IMR-90 (cell line): ENCODE measurements at regions not wholly inside any gene's neighbourhood (a gene's known extent, or its start where the extent isn't known, plus 50 kb on each side); places are given as distances from the start of the nearest gene placed in this dataset.

Source experiments
- ATAC-seq: fragments of 200-7000 bp; cut with Tn5 transposase; 2 replicates; pipeline ENCODE4 v1.9.1; 2020; ENCODE audit warnings: low read depth, mild to moderate bottlenecking, moderate library complexity
- BruUV-seq: library from RNA; stranded (reverse); fragments of 400-500 nt; replicated peaks from 2 replicates; lab custom pipeline; 2021; lab: Mats Ljungman, UMichigan
- CTCF ChIA-PET: fragments of 300-600 bp; formaldehyde crosslinking; extraction: SDS; loops from one replicate; lab custom pipeline; 2021; ENCODE audit warnings: antibody characterized with exemption; lab: Yijun Ruan, JAX
- POLR2A ChIA-PET: fragments of 300-600 bp; sonication (Branson Sonifier 250); formaldehyde crosslinking; loops from one replicate; lab custom pipeline; 2022; ENCODE audit warnings: antibody characterized with exemption; ENCODE audit not compliant: unreplicated experiment; lab: Charles Lee
- DNase-seq: peaks from one replicate; pipeline ENCODE4 v3.0.0; 2013
- H2AFZ ChIP-seq: replicated peaks from 2 replicates; pipeline ENCODE3; 2013; ENCODE audit warnings: low read length, mild to moderate bottlenecking; ENCODE audit not compliant: poor library complexity
- H2AK5ac ChIP-seq: 2 replicates; pipeline ENCODE4 v1.6.1; 2013; ENCODE audit warnings: low read depth, low read length, inconsistent platforms
- H2AK9ac ChIP-seq: replicated peaks from 2 replicates; pipeline ENCODE3; 2013; ENCODE audit warnings: mild to moderate bottlenecking, low read depth, low read length, moderate library complexity; ENCODE audit not compliant: poor library complexity
- H2BK120ac ChIP-seq: 2 replicates; pipeline ENCODE4 v1.6.1; 2013; ENCODE audit warnings: low read depth, low read length, inconsistent platforms
- H2BK15ac ChIP-seq: 3 replicates; pipeline ENCODE4 v1.6.1; 2013; ENCODE audit warnings: low read depth, low read length, inconsistent platforms
- H2BK20ac ChIP-seq: 2 replicates; pipeline ENCODE4 v1.6.1; 2013; ENCODE audit warnings: low read depth, mild to moderate bottlenecking, inconsistent platforms, low read length, moderate library complexity
- H2BK5ac ChIP-seq: 2 replicates; pipeline ENCODE4 v1.6.1; 2013; ENCODE audit warnings: mild to moderate bottlenecking, low read depth, low read length, inconsistent platforms; ENCODE audit not compliant: poor library complexity, severe bottlenecking
- H3K14ac ChIP-seq: replicated peaks from 2 replicates; pipeline ENCODE4 v1.6.1; 2013; ENCODE audit warnings: low read depth, low read length, inconsistent platforms
- H3K18ac ChIP-seq: 2 replicates; pipeline ENCODE4 v1.6.1; 2013; ENCODE audit warnings: low read depth, low read length, control low read depth
- H3K23ac ChIP-seq: 2 replicates; pipeline ENCODE4 v1.6.1; 2013; ENCODE audit warnings: low read depth, low read length, inconsistent platforms
- H3K27ac ChIP-seq: 2 replicates; pipeline ENCODE4 v1.5.1; 2013; ENCODE audit warnings: mild to moderate bottlenecking, control low read depth, low read length; ENCODE audit not compliant: insufficient read depth
- H3K27me3 ChIP-seq: 2 replicates; pipeline ENCODE4 v1.6.1; 2013; ENCODE audit warnings: low read length; ENCODE audit not compliant: control insufficient read depth, insufficient read depth
- H3K36me3 ChIP-seq: 2 replicates; pipeline ENCODE4 v1.6.1; 2013; ENCODE audit warnings: low read length, mixed read lengths; ENCODE audit not compliant: control insufficient read depth, insufficient read depth
- H3K4ac ChIP-seq: 2 replicates; pipeline ENCODE4 v1.6.1; 2013; ENCODE audit warnings: low read depth, low read length, inconsistent platforms
- H3K4me1 ChIP-seq: 2 replicates; pipeline ENCODE4 v1.6.1; 2013; ENCODE audit warnings: low read length, mixed read lengths; ENCODE audit not compliant: control insufficient read depth, insufficient read depth
- H3K4me2 ChIP-seq: 2 replicates; pipeline ENCODE4 v1.6.1; 2013; ENCODE audit warnings: low read depth, mild to moderate bottlenecking, control low read depth, low read length, moderate library complexity
- H3K4me3 ChIP-seq: 2 replicates; pipeline ENCODE4 v1.5.1; 2013; ENCODE audit warnings: low read depth, mild to moderate bottlenecking, control low read depth, low read length, moderate library complexity; ENCODE audit not compliant: insufficient read depth
- H3K56ac ChIP-seq: 2 replicates; pipeline ENCODE4 v1.6.1; 2013; ENCODE audit warnings: low read length, inconsistent platforms; ENCODE audit not compliant: insufficient read depth; ENCODE audit errors: extremely low read depth
- H3K79me1 ChIP-seq, 2 experiments: 2 replicates each; pipeline ENCODE4 v1.6.1; 2013; ENCODE audit warnings: low read length in 2 of 2, inconsistent platforms in 1 of 2, low read depth in 1 of 2
- H3K9ac ChIP-seq: 2 replicates; pipeline ENCODE4 v1.6.1; 2013; ENCODE audit warnings: low read depth, low read length, control low read depth
- H3K9me1 ChIP-seq: 2 replicates; pipeline ENCODE4 v1.6.1; 2013; ENCODE audit warnings: low read length, inconsistent platforms; ENCODE audit not compliant: insufficient read depth
- H3K9me3 ChIP-seq: 2 replicates; pipeline ENCODE4 v1.6.1; 2013; ENCODE audit warnings: low read length; ENCODE audit not compliant: control insufficient read depth, insufficient read depth
- H4K20me1 ChIP-seq: 2 replicates; pipeline ENCODE4 v1.6.1; 2013; ENCODE audit warnings: low read length, inconsistent platforms; ENCODE audit not compliant: insufficient read depth
- H4K5ac ChIP-seq: 2 replicates; pipeline ENCODE4 v1.6.1; 2013; ENCODE audit warnings: mild to moderate bottlenecking, low read depth, low read length, control low read depth
- H4K8ac ChIP-seq, 2 experiments: 2 replicates each; pipeline ENCODE4 v1.6.1; 2013; ENCODE audit warnings: low read depth in 2 of 2, low read length in 2 of 2, control low read depth in 1 of 2, inconsistent platforms in 1 of 2
- H4K91ac ChIP-seq: 2 replicates; pipeline ENCODE4 v1.6.1; 2013; ENCODE audit warnings: low read depth, low read length, inconsistent platforms; ENCODE audit not compliant: insufficient read depth
- BHLHE40 ChIP-seq: fragments of 150-350 bp; IDR thresholded peaks from 2 replicates; pipeline ENCODE4 v1.6.1; 2016; ENCODE audit warnings: mild to moderate bottlenecking, low read depth, low read length
- MAFK ChIP-seq: IDR thresholded peaks from 2 replicates; pipeline ENCODE4 v1.6.1; 2012; ENCODE audit warnings: low read depth, low read length, improper control_type of control experiment
- MAZ ChIP-seq: IDR thresholded peaks from 2 replicates; pipeline ENCODE4 v1.6.1; 2012; ENCODE audit warnings: low read depth, mild to moderate bottlenecking, low read length, improper control_type of control experiment, moderate library complexity, borderline replicate concordance
- RFX5 ChIP-seq: IDR thresholded peaks from 2 replicates; pipeline ENCODE4 v1.8.0; 2012; ENCODE audit warnings: low read depth, mild to moderate bottlenecking, low read length, moderate library complexity
- WGBS, 2 experiments: methylation state at CpG; one replicate each; pipeline versions ENCODE4 v1.1.5 to v1.1.7; 2013; ENCODE audit warnings: missing lambda C conversion rate in 2 of 2; ENCODE audit not compliant: insufficient read length in 1 of 2; ENCODE audit errors: extremely low coverage in 2 of 2; 5-methylcytosine and 5-hydroxymethylcytosine counted together
- dilution Hi-C: fragments of 300-500 bp; cut with HindIII; formaldehyde crosslinking; loops from one replicate; pipeline ENCODE4 v1.14.3; 2018; ENCODE audit warnings: low sequenced_read_pairs; ENCODE audit not compliant: unreplicated experiment
- in situ Hi-C: fragments of 300-500 bp; cut with MboI; formaldehyde crosslinking; loops from 3 replicates; pipeline ENCODE4 v1.14.3; 2019; ENCODE audit warnings: low sequenced_read_pairs, inconsistent platforms, mixed read lengths
- intact Hi-C: fragments of 100-400 bp; cut with micrococcal nuclease; formaldehyde crosslinking; loops from 2 replicates; pipeline ENCODE4 v1.10.0; 2022
- TF ChIP-seq, protein P1 (sequence below): fragments of 150-350 bp; IDR thresholded peaks from 2 replicates; pipeline ENCODE4 v1.6.1; 2017; ENCODE audit warnings: mild to moderate bottlenecking, antibody characterized with exemption, low read length, low read depth

DNA sequence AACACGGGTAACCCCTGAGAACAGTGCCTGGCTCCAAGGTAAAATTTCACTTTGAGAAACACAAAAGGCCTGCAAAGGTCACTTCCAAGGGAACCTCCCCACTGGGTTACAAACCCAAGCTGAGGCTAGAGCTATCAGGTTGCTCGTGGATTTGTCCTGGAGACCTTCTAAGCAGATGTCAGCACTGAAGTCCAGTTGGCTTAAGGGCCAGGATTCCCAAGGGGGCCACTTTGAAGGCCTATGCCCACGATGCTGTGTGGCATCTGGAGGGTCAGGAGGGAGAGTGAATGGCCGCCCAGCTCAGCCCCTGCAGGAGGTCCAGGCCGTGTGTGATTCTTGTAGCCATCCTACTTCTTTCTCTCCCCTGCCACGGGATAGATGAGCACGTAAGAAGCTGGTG lies 100.2 kb upstream of the FSTL4 start:
- DNase-seq: no peak
- no peak overlapping the region for H2AK9ac ChIP-seq
- no peak overlapping the region for H4K5ac ChIP-seq
- H3K27ac ChIP-seq: no peak overlapping the region
- no peak for TF ChIP-seq BHLHE40
- TF ChIP-seq, protein P1, sequence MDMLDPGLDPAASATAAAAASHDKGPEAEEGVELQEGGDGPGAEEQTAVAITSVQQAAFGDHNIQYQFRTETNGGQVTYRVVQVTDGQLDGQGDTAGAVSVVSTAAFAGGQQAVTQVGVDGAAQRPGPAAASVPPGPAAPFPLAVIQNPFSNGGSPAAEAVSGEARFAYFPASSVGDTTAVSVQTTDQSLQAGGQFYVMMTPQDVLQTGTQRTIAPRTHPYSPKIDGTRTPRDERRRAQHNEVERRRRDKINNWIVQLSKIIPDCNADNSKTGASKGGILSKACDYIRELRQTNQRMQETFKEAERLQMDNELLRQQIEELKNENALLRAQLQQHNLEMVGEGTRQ: no peak
- no peak for TF ChIP-seq MAFK
- no peak for TF ChIP-seq MAZ
- TF ChIP-seq RFX5: no peak
- BruUV-seq: no TSS peak
- no peak overlapping the region for H4K91ac ChIP-seq
- no peaks in the 10 kb centered on the region for H3K36me3 ChIP-seq
- no peak overlapping the region for H2BK15ac ChIP-seq
- no peak overlapping the region for H3K23ac ChIP-seq
- H3K9me3 ChIP-seq: no peaks in the 10 kb centered on the region
- H2BK20ac ChIP-seq: no peak overlapping the region
- H3K14ac ChIP-seq: no peak overlapping the region
- H3K4me2 ChIP-seq: no peak overlapping the region
- H4K8ac ChIP-seq: no peak overlapping the region
- H2BK5ac ChIP-seq: no peak overlapping the region
- no peak overlapping the region for H3K56ac ChIP-seq
- no peaks in the 10 kb centered on the region for H3K79me1 ChIP-seq
- H3K9me1 ChIP-seq: no peaks in the 10 kb centered on the region
- H2BK120ac ChIP-seq: no peak overlapping the region
- in situ Hi-C loops (no loop called here), dilution Hi-C loops (no loop called here), intact Hi-C loops (no loop called here)
- H3K9ac ChIP-seq: no peak overlapping the region
- H4K20me1 ChIP-seq: no peaks in the 10 kb centered on the region
- no peak for ATAC-seq
- H2AFZ ChIP-seq: no peak overlapping the region
- no peak overlapping the region for H3K4ac ChIP-seq
- no peak overlapping the region for H3K4me3 ChIP-seq
- POLR2A ChIA-PET: no interaction called here
- CTCF ChIA-PET: no interaction called here
- no peak overlapping the region for H3K18ac ChIP-seq
- no CpG with 5 or more reads among the region's 7 CpGs for whole genome bisulfite sequencing, 2 experiments
- H3K4me1 ChIP-seq: no peaks in the 10 kb centered on the region
- no peak overlapping the region for H2AK5ac ChIP-seq
- H3K27me3 ChIP-seq: peaks cover 4% of the 10 kb centered on the region; the same call in 1 of the 2 replicates
